ENCODE measurements at regions not wholly inside any gene's neighbourhood (a gene's known extent, or its start where the extent isn't known, plus 50 kb on each side); places are given as distances from the start of the nearest gene placed in this dataset.

- no peaks in the 10 kb centered on the region for H3K9me3 ChIP-seq (ENCODE audit: control insufficient read depth in 1 of 2, low read length in 2 of 2)
- peaks cover 0 to 8% of the 10 kb centered on the region in 2 donors for H3K4me1 ChIP-seq (ENCODE audit: control insufficient read depth in 1 of 2, insufficient read depth in 2 of 2, low read length in 2 of 2)
- H3K27me3 ChIP-seq (ENCODE audit: low read depth, low read length): no peaks in the 10 kb centered on the region
- no peak overlapping the region for H3K4me3 ChIP-seq (ENCODE audit: low read depth in 1 of 2, low read length in 2 of 2)
- H3K27ac ChIP-seq (ENCODE audit: low read length): no peak overlapping the region
- H3K36me3 ChIP-seq (ENCODE audit: control insufficient read depth in 1 of 2, insufficient read depth in 2 of 2, low read length in 2 of 2): no peaks in the 10 kb centered on the region
Observed at GRCh38 chr2:237253046-237253702, 160.8 kb downstream of the COL6A3 start.

GRCh38 chr2:237254369-237254861 lies 159.5 kb downstream of the COL6A3 start:
- Histone ChIP-seq H3K27me3 (ENCODE audit: low read depth, low read length) (no peaks in the 10 kb centered on the region), H3K4me1 (ENCODE audit: control insufficient read depth in 1 of 2, insufficient read depth in 2 of 2, low read length in 2 of 2) (peaks cover 0 to 19% of the 10 kb centered on the region in 2 donors), H3K9me3 (ENCODE audit: control insufficient read depth in 1 of 2, low read length in 2 of 2) (no peaks in the 10 kb centered on the region), H3K27ac (ENCODE audit: low read length) (peak overlapping the region; percentile 52), H3K36me3 (ENCODE audit: control insufficient read depth in 1 of 2, insufficient read depth in 2 of 2, low read length in 2 of 2) (no peaks in the 10 kb centered on the region), H3K4me3 (ENCODE audit: low read depth in 1 of 2, low read length in 2 of 2) (no peak overlapping the region)

- H3K27me3 ChIP-seq (ENCODE audit: low read depth, low read length): no peaks in the 10 kb centered on the region
- H3K4me3 ChIP-seq (ENCODE audit: low read depth in 1 of 2, low read length in 2 of 2): no peak overlapping the region
- H3K4me1 ChIP-seq (ENCODE audit: control insufficient read depth in 1 of 2, insufficient read depth in 2 of 2, low read length in 2 of 2): peaks cover 0 to 19% of the 10 kb centered on the region in 2 donors
- no peaks in the 10 kb centered on the region for H3K9me3 ChIP-seq (ENCODE audit: control insufficient read depth in 1 of 2, low read length in 2 of 2)
- no peaks in the 10 kb centered on the region for H3K36me3 ChIP-seq (ENCODE audit: control insufficient read depth in 1 of 2, insufficient read depth in 2 of 2, low read length in 2 of 2)
- H3K27ac ChIP-seq (ENCODE audit: low read length): peak overlapping the region; percentile 70
Observed at GRCh38 chr2:237254911-237255578, 158.9 kb downstream of the COL6A3 start.

- H3K4me1 ChIP-seq (ENCODE audit: control insufficient read depth in 1 of 2, insufficient read depth in 2 of 2, low read length in 2 of 2): peaks cover 0 to 19% of the 10 kb centered on the region in 2 donors
- peak overlapping the region; percentile 70 for H3K27ac ChIP-seq (ENCODE audit: low read length)
- no peak overlapping the region for H3K4me3 ChIP-seq (ENCODE audit: low read depth in 1 of 2, low read length in 2 of 2)
- no peaks in the 10 kb centered on the region for H3K9me3 ChIP-seq (ENCODE audit: control insufficient read depth in 1 of 2, low read length in 2 of 2)
- H3K36me3 ChIP-seq (ENCODE audit: control insufficient read depth in 1 of 2, insufficient read depth in 2 of 2, low read length in 2 of 2): no peaks in the 10 kb centered on the region
- H3K27me3 ChIP-seq (ENCODE audit: low read depth, low read length): no peaks in the 10 kb centered on the region
Observed at GRCh38 chr2:237256887-237257286, 157.1 kb downstream of the COL6A3 start.

GRCh38 chr2:237257471-237257951 lies 156.5 kb downstream of the COL6A3 start:
- H3K27me3 ChIP-seq (ENCODE audit: low read depth, low read length): no peaks in the 10 kb centered on the region
- peaks cover 0 to 19% of the 10 kb centered on the region in 2 donors for H3K4me1 ChIP-seq (ENCODE audit: control insufficient read depth in 1 of 2, insufficient read depth in 2 of 2, low read length in 2 of 2)
- no peak overlapping the region for H3K4me3 ChIP-seq (ENCODE audit: low read depth in 1 of 2, low read length in 2 of 2)
- H3K9me3 ChIP-seq (ENCODE audit: control insufficient read depth in 1 of 2, low read length in 2 of 2): no peaks in the 10 kb centered on the region
- no peaks in the 10 kb centered on the region for H3K36me3 ChIP-seq (ENCODE audit: control insufficient read depth in 1 of 2, insufficient read depth in 2 of 2, low read length in 2 of 2)
- peak overlapping the region; percentile 70 for H3K27ac ChIP-seq (ENCODE audit: low read length)

GRCh38 chr2:237258116-237258515 lies 155.8 kb downstream of the COL6A3 start:
- peak overlapping the region; percentile 70 for H3K27ac ChIP-seq (ENCODE audit: low read length)

GRCh38 chr2:237258615-237259014 lies 155.3 kb downstream of the COL6A3 start:
- no peaks in the 10 kb centered on the region for H3K9me3 ChIP-seq (ENCODE audit: control insufficient read depth in 1 of 2, low read length in 2 of 2)
- H3K27ac ChIP-seq (ENCODE audit: low read length): no peak overlapping the region
- H3K4me1 ChIP-seq (ENCODE audit: control insufficient read depth in 1 of 2, insufficient read depth in 2 of 2, low read length in 2 of 2): peaks cover 0 to 19% of the 10 kb centered on the region in 2 donors
- no peak overlapping the region for H3K4me3 ChIP-seq (ENCODE audit: low read depth in 1 of 2, low read length in 2 of 2)
- H3K27me3 ChIP-seq (ENCODE audit: low read depth, low read length): no peaks in the 10 kb centered on the region
- no peaks in the 10 kb centered on the region for H3K36me3 ChIP-seq (ENCODE audit: control insufficient read depth in 1 of 2, insufficient read depth in 2 of 2, low read length in 2 of 2)

More at GRCh38 chr2:237258116-237258515, 155.8 kb downstream of the COL6A3 start:
- Histone ChIP-seq H3K9me3 (ENCODE audit: control insufficient read depth in 1 of 2, low read length in 2 of 2) (no peaks in the 10 kb centered on the region), H3K27me3 (ENCODE audit: low read depth, low read length) (no peaks in the 10 kb centered on the region), H3K36me3 (ENCODE audit: control insufficient read depth in 1 of 2, insufficient read depth in 2 of 2, low read length in 2 of 2) (no peaks in the 10 kb centered on the region), H3K4me3 (ENCODE audit: low read depth in 1 of 2, low read length in 2 of 2) (no peak overlapping the region), H3K4me1 (ENCODE audit: control insufficient read depth in 1 of 2, insufficient read depth in 2 of 2, low read length in 2 of 2) (peaks cover 0 to 19% of the 10 kb centered on the region in 2 donors)

- H3K4me1 ChIP-seq (ENCODE audit: control insufficient read depth in 1 of 2, insufficient read depth in 2 of 2, low read length in 2 of 2): peaks cover 0 to 19% of the 10 kb centered on the region in 2 donors
- no peak overlapping the region for H3K4me3 ChIP-seq (ENCODE audit: low read depth in 1 of 2, low read length in 2 of 2)
- H3K9me3 ChIP-seq (ENCODE audit: control insufficient read depth in 1 of 2, low read length in 2 of 2): no peaks in the 10 kb centered on the region
- no peaks in the 10 kb centered on the region for H3K27me3 ChIP-seq (ENCODE audit: low read depth, low read length)
- no peaks in the 10 kb centered on the region for H3K36me3 ChIP-seq (ENCODE audit: control insufficient read depth in 1 of 2, insufficient read depth in 2 of 2, low read length in 2 of 2)
- H3K27ac ChIP-seq (ENCODE audit: low read length): no peak overlapping the region
Observed at GRCh38 chr2:237259201-237259600, 154.8 kb downstream of the COL6A3 start.

GRCh38 chr2:237260039-237260620 lies 153.8 kb downstream of the COL6A3 start:
- peaks cover 0 to 19% of the 10 kb centered on the region in 2 donors for H3K4me1 ChIP-seq (ENCODE audit: control insufficient read depth in 1 of 2, insufficient read depth in 2 of 2, low read length in 2 of 2)
- H3K36me3 ChIP-seq (ENCODE audit: control insufficient read depth in 1 of 2, insufficient read depth in 2 of 2, low read length in 2 of 2): no peaks in the 10 kb centered on the region
- H3K27me3 ChIP-seq (ENCODE audit: low read depth, low read length): no peaks in the 10 kb centered on the region
- H3K9me3 ChIP-seq (ENCODE audit: control insufficient read depth in 1 of 2, low read length in 2 of 2): no peaks in the 10 kb centered on the region
- no peak overlapping the region for H3K4me3 ChIP-seq (ENCODE audit: low read depth in 1 of 2, low read length in 2 of 2)
- no peak overlapping the region for H3K27ac ChIP-seq (ENCODE audit: low read length)

GRCh38 chr2:237260686-237261085 lies 153.3 kb downstream of the COL6A3 start:
- Histone ChIP-seq H3K27ac (ENCODE audit: low read length) (no peak overlapping the region), H3K9me3 (ENCODE audit: control insufficient read depth in 1 of 2, low read length in 2 of 2) (no peaks in the 10 kb centered on the region), H3K4me3 (ENCODE audit: low read depth in 1 of 2, low read length in 2 of 2) (no peak overlapping the region), H3K4me1 (ENCODE audit: control insufficient read depth in 1 of 2, insufficient read depth in 2 of 2, low read length in 2 of 2) (peaks cover 0 to 19% of the 10 kb centered on the region in 2 donors), H3K36me3 (ENCODE audit: control insufficient read depth in 1 of 2, insufficient read depth in 2 of 2, low read length in 2 of 2) (no peaks in the 10 kb centered on the region), H3K27me3 (ENCODE audit: low read depth, low read length) (no peaks in the 10 kb centered on the region)

GRCh38 chr2:237261327-237261726 lies 152.6 kb downstream of the COL6A3 start:
- H3K27me3 ChIP-seq (ENCODE audit: low read depth, low read length): no peaks in the 10 kb centered on the region
- no peaks in the 10 kb centered on the region for H3K9me3 ChIP-seq (ENCODE audit: control insufficient read depth in 1 of 2, low read length in 2 of 2)
- no peaks in the 10 kb centered on the region for H3K36me3 ChIP-seq (ENCODE audit: control insufficient read depth in 1 of 2, insufficient read depth in 2 of 2, low read length in 2 of 2)
- H3K4me3 ChIP-seq (ENCODE audit: low read depth in 1 of 2, low read length in 2 of 2): no peak overlapping the region
- H3K27ac ChIP-seq (ENCODE audit: low read length): no peak overlapping the region
- H3K4me1 ChIP-seq (ENCODE audit: control insufficient read depth in 1 of 2, insufficient read depth in 2 of 2, low read length in 2 of 2): peaks cover 0 to 16% of the 10 kb centered on the region in 2 donors

All from muscle layer of duodenum (tissue), 2 donors.